ENCODE measurements at regions not wholly inside any gene's neighbourhood (a gene's known extent, or its start where the extent isn't known, plus 50 kb on each side); places are given as distances from the start of the nearest gene placed in this dataset.

- TF ChIP-seq ZNF609 (CRISPR knock-in tag; IDR thresholded peaks at IDR 0.05; ENCODE audit: borderline replicate concordance) (no peak), DMBX1 (CRISPR knock-in tag; IDR thresholded peaks at IDR 0.05; ENCODE audit: borderline replicate concordance) (no peak), CBFA2T3 (IDR thresholded peaks at IDR 0.05) (peak; percentile 55), E2F6 (IDR thresholded peaks at IDR 0.05; ENCODE audit: borderline replicate concordance in 1 of 2, extremely low read depth in 1 of 2, insufficient read depth in 1 of 2, insufficient read length in 1 of 2, low read depth in 1 of 2, low read length in 1 of 2, poor library complexity in 1 of 2, severe bottlenecking in 1 of 2) (no peak), ELK3 (CRISPR knock-in tag; IDR thresholded peaks at IDR 0.05) (no peak), RBBP5 (IDR thresholded peaks at IDR 0.05; ENCODE audit: borderline replicate concordance, insufficient read depth, low read length, poor library complexity, severe bottlenecking) (no peak), MEIS2 (IDR thresholded peaks at IDR 0.05; ENCODE audit: partially characterized antibody) (peak; percentile 73), RBM14 (IDR thresholded peaks at IDR 0.05; ENCODE audit: borderline replicate concordance, insufficient read depth, low read depth, low read length) (no peak), SP2 (IDR thresholded peaks at IDR 0.05; ENCODE audit: extremely low read depth, low read depth, low read length, poor library complexity, severe bottlenecking) (no peak), ZKSCAN8 (CRISPR knock-in tag; IDR thresholded peaks at IDR 0.05) (0 out of 2 replicates have a peak, but pooled peaks have one; percentile 67), IRF9 (tag; IDR thresholded peaks at IDR 0.05) (no peak), NCOA6 (IDR thresholded peaks at IDR 0.05) (no peak), NR0B1 (IDR thresholded peaks at IDR 0.05; ENCODE audit: partially characterized antibody) (no peak), FOXO4 (CRISPR knock-in tag; IDR thresholded peaks at IDR 0.05) (no peak), NR2F6 (CRISPR knock-in tag; IDR thresholded peaks at IDR 0.05) (no peak), MBD2 (IDR thresholded peaks at IDR 0.05; ENCODE audit: borderline replicate concordance, low read depth) (no peak)
Measured at GRCh38 chr12:114955414-114956014, 271.5 kb upstream of the TBX3 start (continued).

Measured in K562 (cell line).